ENCODE measurements at regions not wholly inside any gene's neighbourhood (a gene's known extent, or its start where the extent isn't known, plus 50 kb on each side); places are given as distances from the start of the nearest gene placed in this dataset.

DNA sequence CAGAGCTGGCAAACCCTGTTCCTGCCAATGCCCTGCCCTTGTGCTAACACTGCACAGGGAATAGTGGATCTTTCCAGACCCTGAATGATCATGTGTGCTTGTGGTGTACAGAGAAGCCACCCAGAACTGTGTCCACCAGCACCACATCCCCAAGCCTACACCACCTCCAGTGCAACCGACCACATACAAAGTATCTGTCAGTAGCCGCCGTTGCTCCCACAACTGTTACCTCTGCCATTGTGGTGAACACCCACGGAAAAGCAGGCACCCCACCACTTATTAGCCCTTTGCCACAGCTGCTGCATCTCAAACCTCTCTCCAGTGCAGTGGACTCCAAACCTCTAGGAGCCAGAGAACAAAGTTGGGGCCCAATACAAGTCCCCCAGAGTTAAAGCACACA lies 1049.6 kb downstream of the TRHDE start:
- TF ChIP-seq, protein P1, sequence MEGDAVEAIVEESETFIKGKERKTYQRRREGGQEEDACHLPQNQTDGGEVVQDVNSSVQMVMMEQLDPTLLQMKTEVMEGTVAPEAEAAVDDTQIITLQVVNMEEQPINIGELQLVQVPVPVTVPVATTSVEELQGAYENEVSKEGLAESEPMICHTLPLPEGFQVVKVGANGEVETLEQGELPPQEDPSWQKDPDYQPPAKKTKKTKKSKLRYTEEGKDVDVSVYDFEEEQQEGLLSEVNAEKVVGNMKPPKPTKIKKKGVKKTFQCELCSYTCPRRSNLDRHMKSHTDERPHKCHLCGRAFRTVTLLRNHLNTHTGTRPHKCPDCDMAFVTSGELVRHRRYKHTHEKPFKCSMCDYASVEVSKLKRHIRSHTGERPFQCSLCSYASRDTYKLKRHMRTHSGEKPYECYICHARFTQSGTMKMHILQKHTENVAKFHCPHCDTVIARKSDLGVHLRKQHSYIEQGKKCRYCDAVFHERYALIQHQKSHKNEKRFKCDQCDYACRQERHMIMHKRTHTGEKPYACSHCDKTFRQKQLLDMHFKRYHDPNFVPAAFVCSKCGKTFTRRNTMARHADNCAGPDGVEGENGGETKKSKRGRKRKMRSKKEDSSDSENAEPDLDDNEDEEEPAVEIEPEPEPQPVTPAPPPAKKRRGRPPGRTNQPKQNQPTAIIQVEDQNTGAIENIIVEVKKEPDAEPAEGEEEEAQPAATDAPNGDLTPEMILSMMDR (IDR thresholded peaks at IDR 0.05) = no peak
- TF ChIP-seq POLR2AphosphoS5 (IDR thresholded peaks at IDR 0.05) = no peak
- no peak for TF ChIP-seq POLR2A (IDR thresholded peaks at IDR 0.05)

Data from suprapubic skin (tissue), 4 donors.